CD14-positive monocyte (primary cell): ENCODE measurements at regions not wholly inside any gene's neighbourhood (a gene's known extent, or its start where the extent isn't known, plus 50 kb on each side); places are given as distances from the start of the nearest gene placed in this dataset.

Experiments
- DNase-seq, 3 donors: peaks; one replicate each; pipeline ENCODE4 v3.0.0-alpha.2; 2011 to 2022
- H2AFZ ChIP-seq: 2 replicates; pipeline ENCODE4 v1.6.0; 2012; ENCODE audit warnings: mild to moderate bottlenecking, low read depth, low read length, inconsistent platforms; ENCODE audit not compliant: insufficient read depth, poor library complexity, severe bottlenecking
- H3K27ac ChIP-seq, 2 donors: 1 replicate in 1 of 2; 2 replicates in 1 of 2; pipeline ENCODE4 v1.5.1; 2012 to 2013; ENCODE audit warnings: low read length in 2 of 2, control low read depth in 1 of 2, inconsistent platforms in 1 of 2, low read depth in 1 of 2, mild to moderate bottlenecking in 1 of 2
- H3K27me3 ChIP-seq, 2 donors: one replicate each; pipeline versions ENCODE4 v1.6.0 to v1.6.1; 2011 to 2013; ENCODE audit warnings: low read length in 2 of 2; ENCODE audit not compliant: control insufficient read depth in 2 of 2, insufficient read depth in 2 of 2
- H3K36me3 ChIP-seq, 2 donors: replicated peaks in 1 of 2; 1 replicate in 1 of 2; 2 replicates in 1 of 2; pipeline versions ENCODE4 v1.5.1 to v1.6.1; 2012 to 2013; ENCODE audit warnings: low read length in 2 of 2, control low read depth in 1 of 2, inconsistent platforms in 1 of 2, mild to moderate bottlenecking in 1 of 2; ENCODE audit not compliant: insufficient read depth in 2 of 2, control insufficient read depth in 1 of 2
- H3K4me1 ChIP-seq, 2 donors: 1 replicate in 1 of 2; 2 replicates in 1 of 2; pipeline versions ENCODE4 v1.5.1 to v1.6.1; 2012 to 2013; ENCODE audit warnings: low read length in 2 of 2, control low read depth in 1 of 2, inconsistent platforms in 1 of 2, mild to moderate bottlenecking in 1 of 2, moderate library complexity in 1 of 2; ENCODE audit not compliant: insufficient read depth in 2 of 2, control insufficient read depth in 1 of 2
- H3K4me2 ChIP-seq: replicated peaks from 2 replicates; pipeline ENCODE3; 2012; ENCODE audit warnings: low read length, moderate library complexity, mild to moderate bottlenecking; ENCODE audit not compliant: poor library complexity, severe bottlenecking; ENCODE audit errors: extremely low read depth
- H3K4me3 ChIP-seq, 3 experiments: fragments of 200-600 bp in 1 of 3; sonication (generic) in 1 of 3; replicated peaks in 1 of 3; 1 replicate in 2 of 3; 2 replicates in 1 of 3; pipeline ENCODE4 v1.5.1; 2011 to 2013; ENCODE audit warnings: low read length in 3 of 3, mild to moderate bottlenecking in 3 of 3, control low read depth in 2 of 3, low read depth in 2 of 3, inconsistent platforms in 1 of 3, moderate library complexity in 1 of 3
- H3K79me2 ChIP-seq: 2 replicates; pipeline ENCODE4 v1.6.0; 2012; ENCODE audit warnings: mild to moderate bottlenecking, control low read depth, inconsistent platforms, low read length, moderate library complexity; ENCODE audit not compliant: insufficient read depth
- H3K9ac ChIP-seq: 2 replicates; pipeline ENCODE4 v1.6.0; 2017; ENCODE audit warnings: low read length, mild to moderate bottlenecking; ENCODE audit not compliant: insufficient read depth, poor library complexity, severe bottlenecking
- H3K9me3 ChIP-seq, 2 donors: replicated peaks in 1 of 2; 1 replicate in 1 of 2; 2 replicates in 1 of 2; pipeline versions ENCODE4 v1.5.1 to v1.6.1; 2012 to 2013; ENCODE audit warnings: low read length in 2 of 2, control low read depth in 1 of 2; ENCODE audit not compliant: control insufficient read depth in 1 of 2, insufficient read depth in 1 of 2
- H4K20me1 ChIP-seq: 2 replicates; pipeline ENCODE4 v1.6.0; 2012; ENCODE audit warnings: mild to moderate bottlenecking, low read length, control low read depth, moderate library complexity; ENCODE audit not compliant: insufficient read depth
- H3K27ac Mint-ChIP-seq, 7 donors: one replicate each; pipeline ENCODE4 v1.8.0; 2020; ENCODE audit warnings: mild to moderate bottlenecking in 7 of 7, mixed read lengths in 7 of 7, moderate library complexity in 6 of 7, inconsistent platforms in 2 of 7
- H3K27me3 Mint-ChIP-seq, 3 donors: one replicate each; pipeline ENCODE4 v1.8.0; 2021 to 2022; ENCODE audit warnings: low read depth in 3 of 3, mild to moderate bottlenecking in 3 of 3, mixed read lengths in 3 of 3, moderate library complexity in 3 of 3, inconsistent platforms in 1 of 3
- H3K36me3 Mint-ChIP-seq, 2 donors: one replicate each; pipeline ENCODE4 v1.8.0; 2020; ENCODE audit warnings: mixed read lengths in 2 of 2, inconsistent platforms in 1 of 2, mild to moderate bottlenecking in 1 of 2
- H3K4me1 Mint-ChIP-seq: one replicate; pipeline ENCODE4 v1.8.0; 2020; ENCODE audit warnings: mild to moderate bottlenecking, mixed read lengths
- H3K4me3 Mint-ChIP-seq, 2 donors: one replicate each; pipeline ENCODE4 v1.8.0; 2020; ENCODE audit warnings: mild to moderate bottlenecking in 2 of 2, mixed read lengths in 2 of 2, moderate library complexity in 1 of 2
- H3K9me3 Mint-ChIP-seq, 7 donors: one replicate each; pipeline ENCODE4 v1.8.0; 2020 to 2022; ENCODE audit warnings: mixed read lengths in 7 of 7, mild to moderate bottlenecking in 6 of 7, moderate library complexity in 6 of 7, inconsistent platforms in 2 of 7
- WGBS: methylation state at CpG from one replicate; pipeline ENCODE4 v1.1.5; 2013; ENCODE audit warnings: missing lambda C conversion rate; ENCODE audit not compliant: insufficient coverage; 5-methylcytosine and 5-hydroxymethylcytosine counted together
- intact Hi-C, 2 donors: fragments of 100-400 bp; cut with micrococcal nuclease; formaldehyde crosslinking; loops; one replicate each; pipeline versions ENCODE4 v1.15.0 to v1.15.1; 2023
- TF ChIP-seq, protein P1 (sequence below): fragments of 200-600 bp; IDR thresholded peaks from one replicate; pipeline ENCODE4 v1.8.0; 2022; ENCODE audit warnings: antibody characterized with exemption, mild to moderate bottlenecking

DNA sequence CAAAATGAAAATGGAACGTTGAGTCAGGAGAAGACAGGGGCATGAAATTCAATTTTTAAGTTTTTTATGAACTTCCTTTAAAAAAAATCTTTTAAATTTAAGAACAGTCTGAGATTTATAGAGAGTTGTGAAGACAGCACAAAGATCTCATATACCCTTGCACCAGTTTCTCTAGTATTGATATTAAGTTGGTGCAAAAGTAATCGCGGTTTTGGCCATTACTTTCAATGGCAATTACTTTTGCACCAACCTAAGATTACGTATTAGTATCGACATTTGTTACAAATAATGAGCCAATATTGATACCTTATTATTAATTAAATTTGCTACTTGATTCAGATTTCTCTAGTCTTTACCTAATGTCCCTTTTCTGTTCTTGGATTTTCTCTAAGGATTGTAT, 684.4 kb upstream of the CDH8 start:
- WGBS, result no CpG with 5 or more reads among the region's 5 CpGs

DNA sequence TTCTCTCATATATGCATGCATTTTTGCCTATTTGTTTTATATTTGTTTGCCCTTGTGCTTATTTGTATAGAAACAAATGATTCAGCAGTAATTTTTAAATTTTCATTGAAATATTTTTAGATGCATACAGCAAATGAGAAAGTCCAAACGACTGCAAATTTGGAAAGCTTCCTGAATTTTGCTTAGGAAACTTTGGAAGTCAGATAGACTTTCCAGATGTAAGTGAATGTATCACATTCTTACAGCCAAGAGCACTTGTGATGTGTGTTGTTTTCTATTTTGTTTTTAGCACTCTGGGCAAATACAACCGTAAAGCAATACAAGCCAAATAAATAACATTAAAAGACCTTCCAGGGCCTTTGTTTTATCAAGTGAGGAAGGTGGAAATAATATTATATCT, 680.8 kb upstream of the CDH8 start:
- no peaks in the 10 kb centered on the region for H4K20me1 ChIP-seq
- intact Hi-C loops, result no loop called here
- WGBS, result no CpG with 5 or more reads among the region's 2 CpGs
- no peak for DNase-seq
- H3K4me3 Mint-ChIP-seq, result no peak overlapping the region
- no peak overlapping the region for H3K27ac Mint-ChIP-seq
- TF ChIP-seq, protein P1, sequence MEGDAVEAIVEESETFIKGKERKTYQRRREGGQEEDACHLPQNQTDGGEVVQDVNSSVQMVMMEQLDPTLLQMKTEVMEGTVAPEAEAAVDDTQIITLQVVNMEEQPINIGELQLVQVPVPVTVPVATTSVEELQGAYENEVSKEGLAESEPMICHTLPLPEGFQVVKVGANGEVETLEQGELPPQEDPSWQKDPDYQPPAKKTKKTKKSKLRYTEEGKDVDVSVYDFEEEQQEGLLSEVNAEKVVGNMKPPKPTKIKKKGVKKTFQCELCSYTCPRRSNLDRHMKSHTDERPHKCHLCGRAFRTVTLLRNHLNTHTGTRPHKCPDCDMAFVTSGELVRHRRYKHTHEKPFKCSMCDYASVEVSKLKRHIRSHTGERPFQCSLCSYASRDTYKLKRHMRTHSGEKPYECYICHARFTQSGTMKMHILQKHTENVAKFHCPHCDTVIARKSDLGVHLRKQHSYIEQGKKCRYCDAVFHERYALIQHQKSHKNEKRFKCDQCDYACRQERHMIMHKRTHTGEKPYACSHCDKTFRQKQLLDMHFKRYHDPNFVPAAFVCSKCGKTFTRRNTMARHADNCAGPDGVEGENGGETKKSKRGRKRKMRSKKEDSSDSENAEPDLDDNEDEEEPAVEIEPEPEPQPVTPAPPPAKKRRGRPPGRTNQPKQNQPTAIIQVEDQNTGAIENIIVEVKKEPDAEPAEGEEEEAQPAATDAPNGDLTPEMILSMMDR, result no peak
- H3K36me3 Mint-ChIP-seq, result no peaks in the 10 kb centered on the region
- no peak overlapping the region for H2AFZ ChIP-seq
- no peaks in the 10 kb centered on the region for H3K36me3 ChIP-seq
- no peak overlapping the region for H3K4me3 ChIP-seq
- no peak overlapping the region for H3K9ac ChIP-seq
- peaks cover 0 to 9% (median 1%) of the 10 kb centered on the region in 7 donors for H3K9me3 Mint-ChIP-seq
- no peaks in the 10 kb centered on the region for H3K4me1 Mint-ChIP-seq
- no peak overlapping the region for H3K4me2 ChIP-seq
- H3K27me3 ChIP-seq, result no peaks in the 10 kb centered on the region
- no peaks in the 10 kb centered on the region for H3K79me2 ChIP-seq
- no peak overlapping the region for H3K27ac ChIP-seq
- H3K9me3 ChIP-seq, result no peaks in the 10 kb centered on the region
- H3K4me1 ChIP-seq, result no peaks in the 10 kb centered on the region
- H3K27me3 Mint-ChIP-seq, result no peaks in the 10 kb centered on the region

More for the DNA sequence above, 684.4 kb upstream of the CDH8 start:
- H3K36me3 Mint-ChIP-seq, result no peaks in the 10 kb centered on the region
- Histone ChIP-seq H3K4me3 (no peak overlapping the region), H3K4me2 (no peak overlapping the region), H4K20me1 (no peaks in the 10 kb centered on the region), H3K9ac (no peak overlapping the region), H3K4me1 (no peaks in the 10 kb centered on the region), H3K27me3 (no peaks in the 10 kb centered on the region), H3K79me2 (no peaks in the 10 kb centered on the region), H3K36me3 (no peaks in the 10 kb centered on the region), H3K27ac (no peak overlapping the region), H2AFZ (no peak overlapping the region), H3K9me3 (peaks cover 0 to 14% of the 10 kb centered on the region in 2 donors)
- no peaks in the 10 kb centered on the region for H3K4me1 Mint-ChIP-seq
- no peaks in the 10 kb centered on the region for H3K27me3 Mint-ChIP-seq
- peaks cover 2 to 22% (median 5%) of the 10 kb centered on the region in 7 donors for H3K9me3 Mint-ChIP-seq
- TF ChIP-seq, protein P1, result no peak
- H3K4me3 Mint-ChIP-seq, result no peak overlapping the region
- DNase-seq, result no peak
- intact Hi-C loops, result no loop called here
- H3K27ac Mint-ChIP-seq, result no peak overlapping the region
